ENCODE measurements at regions not wholly inside any gene's neighbourhood (a gene's known extent, or its start where the extent isn't known, plus 50 kb on each side); places are given as distances from the start of the nearest gene placed in this dataset.

DNA sequence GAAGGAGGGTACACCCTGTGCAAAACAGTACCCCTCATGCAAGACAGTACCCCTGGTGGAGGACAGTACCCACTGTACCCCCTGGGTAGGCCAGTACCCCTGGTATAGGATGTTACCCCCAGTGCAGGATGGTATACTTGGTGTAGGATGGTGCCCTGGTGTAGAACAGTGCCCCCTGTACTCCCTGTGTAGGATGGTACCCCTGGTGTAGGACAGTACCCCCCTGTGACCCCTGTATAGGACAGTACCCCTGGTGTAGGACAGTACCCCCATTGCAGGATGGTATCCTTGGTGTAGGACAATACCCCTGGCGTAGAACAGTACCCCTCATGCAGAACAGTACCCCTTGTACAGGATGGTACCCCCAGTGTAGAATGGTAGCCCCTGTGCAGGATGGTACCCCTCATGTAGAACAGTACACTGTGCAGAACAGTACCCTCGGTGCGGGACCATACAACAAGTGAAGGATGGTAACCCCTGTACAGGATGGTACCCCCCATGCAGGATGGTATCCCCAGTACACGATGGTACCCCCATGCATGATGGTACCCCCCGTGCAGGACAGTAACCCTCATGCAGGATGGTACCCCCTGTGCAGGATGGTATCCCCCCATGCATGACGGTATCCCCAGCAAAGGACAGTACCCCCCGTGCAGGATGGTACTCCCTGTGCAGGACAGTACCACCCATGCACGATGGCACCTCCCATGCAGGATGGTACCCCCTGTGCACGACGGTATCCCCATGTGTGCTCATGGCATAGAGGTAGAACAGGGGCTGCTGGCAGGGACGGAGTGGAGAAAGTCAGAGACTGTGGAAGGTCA lies 248.0 kb downstream of the DCDC2C start:
- TF ChIP-seq TAF1 (IDR thresholded peaks at IDR 0.05; ENCODE audit: borderline replicate concordance, insufficient read depth, low read length) (no peak), FOXP2 (optimal IDR thresholded peaks at IDR 0.05; ENCODE audit: borderline replicate concordance, extremely low read depth, extremely low read length, insufficient read depth) (no peak), SIN3A (IDR thresholded peaks at IDR 0.05; ENCODE audit: borderline replicate concordance, insufficient read depth, low read length) (no peak), POLR2AphosphoS5 (IDR thresholded peaks at IDR 0.05; ENCODE audit: low read depth, low read length) (no peak)
- TF ChIP-seq, protein P1, sequence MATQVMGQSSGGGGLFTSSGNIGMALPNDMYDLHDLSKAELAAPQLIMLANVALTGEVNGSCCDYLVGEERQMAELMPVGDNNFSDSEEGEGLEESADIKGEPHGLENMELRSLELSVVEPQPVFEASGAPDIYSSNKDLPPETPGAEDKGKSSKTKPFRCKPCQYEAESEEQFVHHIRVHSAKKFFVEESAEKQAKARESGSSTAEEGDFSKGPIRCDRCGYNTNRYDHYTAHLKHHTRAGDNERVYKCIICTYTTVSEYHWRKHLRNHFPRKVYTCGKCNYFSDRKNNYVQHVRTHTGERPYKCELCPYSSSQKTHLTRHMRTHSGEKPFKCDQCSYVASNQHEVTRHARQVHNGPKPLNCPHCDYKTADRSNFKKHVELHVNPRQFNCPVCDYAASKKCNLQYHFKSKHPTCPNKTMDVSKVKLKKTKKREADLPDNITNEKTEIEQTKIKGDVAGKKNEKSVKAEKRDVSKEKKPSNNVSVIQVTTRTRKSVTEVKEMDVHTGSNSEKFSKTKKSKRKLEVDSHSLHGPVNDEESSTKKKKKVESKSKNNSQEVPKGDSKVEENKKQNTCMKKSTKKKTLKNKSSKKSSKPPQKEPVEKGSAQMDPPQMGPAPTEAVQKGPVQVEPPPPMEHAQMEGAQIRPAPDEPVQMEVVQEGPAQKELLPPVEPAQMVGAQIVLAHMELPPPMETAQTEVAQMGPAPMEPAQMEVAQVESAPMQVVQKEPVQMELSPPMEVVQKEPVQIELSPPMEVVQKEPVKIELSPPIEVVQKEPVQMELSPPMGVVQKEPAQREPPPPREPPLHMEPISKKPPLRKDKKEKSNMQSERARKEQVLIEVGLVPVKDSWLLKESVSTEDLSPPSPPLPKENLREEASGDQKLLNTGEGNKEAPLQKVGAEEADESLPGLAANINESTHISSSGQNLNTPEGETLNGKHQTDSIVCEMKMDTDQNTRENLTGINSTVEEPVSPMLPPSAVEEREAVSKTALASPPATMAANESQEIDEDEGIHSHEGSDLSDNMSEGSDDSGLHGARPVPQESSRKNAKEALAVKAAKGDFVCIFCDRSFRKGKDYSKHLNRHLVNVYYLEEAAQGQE (IDR thresholded peaks at IDR 0.05; ENCODE audit: insufficient read depth in 1 of 2, low read depth in 2 of 2, low read length in 2 of 2) = no peak

DNA sequence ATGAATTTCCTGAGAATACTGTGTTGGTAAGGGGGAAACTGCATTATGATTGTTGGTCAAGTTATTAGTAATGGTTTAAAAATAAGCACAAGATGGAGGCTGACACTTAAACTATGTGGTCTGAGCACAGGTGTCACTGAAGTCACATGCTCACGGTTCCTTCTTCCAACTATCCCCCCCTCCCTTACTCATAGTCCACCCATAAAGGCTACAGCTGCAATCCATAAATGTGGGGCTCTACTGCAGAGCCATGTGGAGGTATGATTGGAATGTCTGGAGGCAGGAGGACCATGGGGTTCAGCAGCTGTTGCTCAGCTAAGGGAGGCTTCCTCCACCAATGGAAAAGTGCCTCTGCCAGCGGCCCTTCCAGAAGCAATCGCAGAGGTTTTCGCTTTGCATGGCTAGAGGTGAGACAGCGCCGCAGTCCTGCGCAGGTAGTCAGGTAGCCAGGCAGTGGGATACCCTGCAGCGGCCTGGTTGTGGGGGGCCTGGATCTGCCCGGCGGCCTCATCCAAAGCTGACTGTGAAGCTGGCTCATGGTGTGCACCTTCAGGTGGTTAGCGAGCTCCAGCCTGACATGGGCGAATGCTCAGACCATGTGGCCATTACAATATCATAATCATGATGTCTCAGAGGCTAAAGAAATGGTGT lies 249.6 kb downstream of the DCDC2C start:
- TF ChIP-seq TAF1 (IDR thresholded peaks at IDR 0.05; ENCODE audit: borderline replicate concordance, insufficient read depth, low read length) (no peak), SIN3A (IDR thresholded peaks at IDR 0.05; ENCODE audit: borderline replicate concordance, insufficient read depth, low read length) (no peak), FOXP2 (optimal IDR thresholded peaks at IDR 0.05; ENCODE audit: borderline replicate concordance, extremely low read depth, extremely low read length, insufficient read depth) (no peak), POLR2AphosphoS5 (IDR thresholded peaks at IDR 0.05; ENCODE audit: low read depth, low read length) (no peak)
- TF ChIP-seq, protein P1 (IDR thresholded peaks at IDR 0.05; ENCODE audit: insufficient read depth in 1 of 2, low read depth in 2 of 2, low read length in 2 of 2) = no peak

DNA sequence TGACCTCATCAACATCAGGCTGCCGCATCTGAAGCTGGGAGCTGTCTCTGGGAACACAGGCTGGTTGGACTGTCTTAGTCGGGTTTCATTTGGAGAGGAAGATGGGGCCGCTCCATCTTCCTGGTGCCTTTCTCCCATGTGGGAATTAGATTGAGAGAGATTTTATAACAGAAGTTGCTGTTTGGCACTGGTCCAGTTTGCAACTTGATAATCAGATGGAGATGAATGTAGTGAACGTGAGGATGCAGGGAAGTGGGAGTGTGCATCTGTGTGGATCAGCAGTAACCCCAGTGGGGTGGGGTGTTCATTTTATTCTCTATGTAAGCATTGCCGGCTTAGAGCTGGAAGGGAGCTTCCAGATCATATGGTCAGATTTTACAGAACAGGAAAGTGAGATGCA lies 250.9 kb downstream of the DCDC2C start:
- TF ChIP-seq SIN3A (IDR thresholded peaks at IDR 0.05; ENCODE audit: borderline replicate concordance, insufficient read depth, low read length) (no peak), TAF1 (IDR thresholded peaks at IDR 0.05; ENCODE audit: borderline replicate concordance, insufficient read depth, low read length) (no peak), FOXP2 (optimal IDR thresholded peaks at IDR 0.05; ENCODE audit: borderline replicate concordance, extremely low read depth, extremely low read length, insufficient read depth) (no peak), POLR2AphosphoS5 (IDR thresholded peaks at IDR 0.05; ENCODE audit: low read depth, low read length) (no peak)
- TF ChIP-seq, protein P1 (IDR thresholded peaks at IDR 0.05; ENCODE audit: insufficient read depth in 1 of 2, low read depth in 2 of 2, low read length in 2 of 2) = no peak

DNA sequence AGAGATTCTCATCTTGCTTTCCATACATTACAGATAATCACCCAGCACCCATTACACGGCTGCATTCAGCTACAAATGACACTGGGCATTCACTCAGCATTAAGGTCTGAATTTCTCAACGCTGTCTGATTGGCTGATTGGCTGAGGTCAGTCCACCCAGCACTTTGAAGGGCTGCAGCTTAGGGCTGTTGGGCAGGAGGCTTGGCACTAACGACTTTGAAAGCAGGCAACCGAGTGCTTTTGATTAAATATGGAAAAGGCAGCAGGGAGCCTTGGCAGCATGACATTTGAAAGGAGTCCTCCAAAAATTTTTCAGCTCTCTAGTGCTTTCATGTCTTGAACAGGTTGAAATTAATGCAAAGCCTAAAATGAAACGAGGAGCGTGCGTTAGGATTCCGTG lies 253.0 kb downstream of the DCDC2C start:
- TF ChIP-seq, protein P1 (IDR thresholded peaks at IDR 0.05; ENCODE audit: insufficient read depth in 1 of 2, low read depth in 2 of 2, low read length in 2 of 2) = no peak
